SK-N-SH treated with all-trans-retinoic acid at 6 μM for 48 hours (cell line): ENCODE measurements at regions not wholly inside any gene's neighbourhood (a gene's known extent, or its start where the extent isn't known, plus 50 kb on each side); places are given as distances from the start of the nearest gene placed in this dataset.
"Not testable (repeated sequence)": the region's sequence is repeated elsewhere in the genome, so short reads cannot be mapped to it uniquely, and the experiment has no call there.

ENCODE experiments used
- ATAC-seq: fragments of 200-7000 bp; cut with Tn5 transposase; 3 replicates; pipeline ENCODE4 v1.9.1; 2020; ENCODE audit warnings: mild to moderate bottlenecking, moderate library complexity
- ARNTL ChIP-seq: fragments of 450-650 bp; formaldehyde crosslinking; IDR thresholded peaks from 2 replicates; pipeline ENCODE4 v1.5.0; 2020; ENCODE audit warnings: low read depth, mild to moderate bottlenecking, moderate library complexity, borderline replicate concordance
- BACH2 ChIP-seq: fragments of 250-450 bp; sonication (Bioruptor Pico); IDR thresholded peaks from 2 replicates; pipeline ENCODE4 v1.9.0; 2021; ENCODE audit warnings: mild to moderate bottlenecking, borderline replicate concordance
- CSDC2 ChIP-seq: fragments of 250-450 bp; sonication (Bioruptor Pico); IDR thresholded peaks from 2 replicates; pipeline ENCODE4 v1.5.0; 2020; ENCODE audit warnings: mild to moderate bottlenecking, moderate library complexity
- GLIS3 ChIP-seq: fragments of 250-450 bp; sonication (Bioruptor Pico); IDR thresholded peaks from 2 replicates; pipeline ENCODE4 v1.5.0; 2020; ENCODE audit warnings: mild to moderate bottlenecking, moderate library complexity
- PPARA ChIP-seq: fragments of 250-450 bp; sonication (Bioruptor Pico); IDR thresholded peaks from 2 replicates; pipeline ENCODE4 v1.5.0; 2020; ENCODE audit warnings: mild to moderate bottlenecking, borderline replicate concordance
- RARB ChIP-seq: fragments of 250-450 bp; sonication (Bioruptor Pico); IDR thresholded peaks from 2 replicates; pipeline ENCODE4 v1.8.0; 2021; ENCODE audit warnings: mild to moderate bottlenecking, moderate library complexity
- TCF4 ChIP-seq: fragments of 250-450 bp; sonication (Bioruptor Pico); IDR thresholded peaks from 2 replicates; pipeline ENCODE4 v1.8.0; 2021; ENCODE audit warnings: mild to moderate bottlenecking, moderate library complexity, borderline replicate concordance
- TOX ChIP-seq: fragments of 250-450 bp; sonication (Bioruptor Pico); IDR thresholded peaks from 2 replicates; pipeline ENCODE4 v1.8.0; 2021; ENCODE audit warnings: mild to moderate bottlenecking, moderate library complexity, borderline replicate concordance
- ZC3H10 ChIP-seq: fragments of 250-450 bp; sonication (Bioruptor Pico); IDR thresholded peaks from 2 replicates; pipeline ENCODE4 v1.5.1; 2021; ENCODE audit warnings: mild to moderate bottlenecking, moderate library complexity
- ZFP3 ChIP-seq: fragments of 250-450 bp; sonication (Bioruptor Pico); IDR thresholded peaks from 2 replicates; pipeline ENCODE4 v1.5.0; 2020; ENCODE audit warnings: mild to moderate bottlenecking, moderate library complexity
- ZFP30 ChIP-seq: fragments of 450-650 bp; formaldehyde crosslinking; IDR thresholded peaks from 2 replicates; pipeline ENCODE4 v1.5.0; 2022; ENCODE audit warnings: mild to moderate bottlenecking, moderate library complexity
- ZNF565 ChIP-seq: fragments of 450-650 bp; formaldehyde crosslinking; conservative IDR thresholded peaks from 2 replicates; pipeline ENCODE4 v1.5.0; 2020; ENCODE audit warnings: low read depth, mild to moderate bottlenecking, moderate library complexity
- ZNF70 ChIP-seq: fragments of 450-650 bp; formaldehyde crosslinking; IDR thresholded peaks from 2 replicates; pipeline ENCODE4 v1.5.0; 2020; ENCODE audit warnings: mild to moderate bottlenecking, moderate library complexity
- ZNF8 ChIP-seq: fragments of 450-650 bp; formaldehyde crosslinking; IDR thresholded peaks from 2 replicates; pipeline ENCODE4 v1.5.0; 2020; ENCODE audit warnings: mild to moderate bottlenecking, moderate library complexity
- TF ChIP-seq, protein P1 (sequence below): fragments of 250-450 bp; sonication (Bioruptor Pico); IDR thresholded peaks from 2 replicates; pipeline ENCODE4 v1.8.0; 2020; ENCODE audit warnings: mild to moderate bottlenecking, moderate library complexity, borderline replicate concordance
- TF ChIP-seq, protein P2 (sequence below): fragments of 250-450 bp; sonication (Bioruptor Pico); IDR thresholded peaks from 2 replicates; pipeline ENCODE4 v1.5.1; 2021; ENCODE audit warnings: mild to moderate bottlenecking, moderate library complexity
- TF ChIP-seq, protein P3 (sequence below): fragments of 250-450 bp; sonication (Bioruptor Pico); IDR thresholded peaks from 2 replicates; pipeline ENCODE4 v1.8.0; 2021; ENCODE audit warnings: low read depth, mild to moderate bottlenecking, moderate library complexity, borderline replicate concordance
- TF ChIP-seq, protein P4 (sequence below): fragments of 250-450 bp; sonication (Bioruptor Pico); IDR thresholded peaks from 2 replicates; pipeline ENCODE4 v1.5.0; 2020; ENCODE audit warnings: mild to moderate bottlenecking, moderate library complexity
- TF ChIP-seq, protein P5 (sequence below): fragments of 250-450 bp; sonication (Bioruptor Pico); IDR thresholded peaks from 2 replicates; pipeline ENCODE4 v1.5.1; 2020; ENCODE audit warnings: low read depth, mild to moderate bottlenecking, moderate library complexity

DNA sequence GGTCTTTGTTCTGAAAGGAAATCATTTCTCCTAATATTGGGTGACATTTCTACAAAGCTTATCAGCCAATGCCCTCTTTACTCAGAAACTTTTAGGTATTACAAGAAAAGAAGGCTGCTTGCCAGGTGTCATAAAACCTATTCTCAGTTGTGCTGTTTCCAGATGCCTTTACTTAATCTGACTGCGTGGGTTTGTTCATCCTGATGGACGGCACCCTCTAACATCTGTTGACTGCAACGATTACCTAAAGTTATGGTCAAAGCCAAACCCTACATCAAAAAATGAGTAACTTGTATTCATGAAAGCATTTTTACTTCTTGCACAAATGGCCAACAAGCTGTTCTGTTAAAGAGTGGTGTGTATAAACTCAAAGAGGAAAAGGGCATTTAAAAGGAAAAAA is 207.7 kb upstream of the PDZRN3 start:
- no peak for ATAC-seq

DNA sequence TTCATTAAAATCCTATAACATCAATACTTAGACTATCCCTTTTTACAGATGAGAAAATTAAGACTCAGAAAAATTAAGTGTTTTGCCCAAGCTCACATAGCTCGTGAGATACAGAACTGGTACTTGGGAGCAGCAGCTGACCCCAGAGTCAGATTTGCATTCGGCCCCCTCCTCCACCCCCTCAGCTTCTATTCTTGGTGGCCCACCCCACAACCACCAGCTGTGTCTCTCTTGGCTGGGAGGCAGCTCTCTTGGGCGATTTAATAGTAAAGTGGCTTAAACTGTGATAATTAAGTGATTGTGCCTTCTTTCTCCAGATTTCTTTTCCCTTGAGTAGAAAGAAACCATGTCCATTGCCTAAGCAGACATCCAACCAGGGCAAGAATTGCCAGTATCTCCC is 203.6 kb upstream of the PDZRN3 start:
- no peak for TF ChIP-seq GLIS3
- TF ChIP-seq, protein P1, sequence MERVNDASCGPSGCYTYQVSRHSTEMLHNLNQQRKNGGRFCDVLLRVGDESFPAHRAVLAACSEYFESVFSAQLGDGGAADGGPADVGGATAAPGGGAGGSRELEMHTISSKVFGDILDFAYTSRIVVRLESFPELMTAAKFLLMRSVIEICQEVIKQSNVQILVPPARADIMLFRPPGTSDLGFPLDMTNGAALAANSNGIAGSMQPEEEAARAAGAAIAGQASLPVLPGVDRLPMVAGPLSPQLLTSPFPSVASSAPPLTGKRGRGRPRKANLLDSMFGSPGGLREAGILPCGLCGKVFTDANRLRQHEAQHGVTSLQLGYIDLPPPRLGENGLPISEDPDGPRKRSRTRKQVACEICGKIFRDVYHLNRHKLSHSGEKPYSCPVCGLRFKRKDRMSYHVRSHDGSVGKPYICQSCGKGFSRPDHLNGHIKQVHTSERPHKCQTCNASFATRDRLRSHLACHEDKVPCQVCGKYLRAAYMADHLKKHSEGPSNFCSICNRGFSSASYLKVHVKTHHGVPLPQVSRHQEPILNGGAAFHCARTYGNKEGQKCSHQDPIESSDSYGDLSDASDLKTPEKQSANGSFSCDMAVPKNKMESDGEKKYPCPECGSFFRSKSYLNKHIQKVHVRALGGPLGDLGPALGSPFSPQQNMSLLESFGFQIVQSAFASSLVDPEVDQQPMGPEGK (CRISPR knock-in tag), result no peak
- no peak for TF ChIP-seq ZFP3 (CRISPR knock-in tag)
- TF ChIP-seq TOX, result no peak
- TF ChIP-seq, protein P2, sequence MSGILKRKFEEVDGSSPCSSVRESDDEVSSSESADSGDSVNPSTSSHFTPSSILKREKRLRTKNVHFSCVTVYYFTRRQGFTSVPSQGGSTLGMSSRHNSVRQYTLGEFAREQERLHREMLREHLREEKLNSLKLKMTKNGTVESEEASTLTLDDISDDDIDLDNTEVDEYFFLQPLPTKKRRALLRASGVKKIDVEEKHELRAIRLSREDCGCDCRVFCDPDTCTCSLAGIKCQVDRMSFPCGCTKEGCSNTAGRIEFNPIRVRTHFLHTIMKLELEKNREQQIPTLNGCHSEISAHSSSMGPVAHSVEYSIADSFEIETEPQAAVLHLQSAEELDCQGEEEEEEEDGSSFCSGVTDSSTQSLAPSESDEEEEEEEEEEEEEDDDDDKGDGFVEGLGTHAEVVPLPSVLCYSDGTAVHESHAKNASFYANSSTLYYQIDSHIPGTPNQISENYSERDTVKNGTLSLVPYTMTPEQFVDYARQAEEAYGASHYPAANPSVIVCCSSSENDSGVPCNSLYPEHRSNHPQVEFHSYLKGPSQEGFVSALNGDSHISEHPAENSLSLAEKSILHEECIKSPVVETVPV (CRISPR knock-in tag), result no peak
- no peak for ATAC-seq

More for the DNA sequence above, 207.7 kb upstream of the PDZRN3 start:
- no peak for TF ChIP-seq RARB (CRISPR knock-in tag)
- no peak for TF ChIP-seq BACH2 (CRISPR knock-in tag)
- no peak for TF ChIP-seq PPARA (CRISPR knock-in tag)
- TF ChIP-seq ZFP3 (CRISPR knock-in tag), result no peak
- no peak for TF ChIP-seq CSDC2
- TF ChIP-seq ZC3H10 (CRISPR knock-in tag), result no peak
- TF ChIP-seq ZNF70 (CRISPR knock-in tag), result no peak
- no peak for TF ChIP-seq ZFP30
- TF ChIP-seq ZNF8, result no peak

DNA sequence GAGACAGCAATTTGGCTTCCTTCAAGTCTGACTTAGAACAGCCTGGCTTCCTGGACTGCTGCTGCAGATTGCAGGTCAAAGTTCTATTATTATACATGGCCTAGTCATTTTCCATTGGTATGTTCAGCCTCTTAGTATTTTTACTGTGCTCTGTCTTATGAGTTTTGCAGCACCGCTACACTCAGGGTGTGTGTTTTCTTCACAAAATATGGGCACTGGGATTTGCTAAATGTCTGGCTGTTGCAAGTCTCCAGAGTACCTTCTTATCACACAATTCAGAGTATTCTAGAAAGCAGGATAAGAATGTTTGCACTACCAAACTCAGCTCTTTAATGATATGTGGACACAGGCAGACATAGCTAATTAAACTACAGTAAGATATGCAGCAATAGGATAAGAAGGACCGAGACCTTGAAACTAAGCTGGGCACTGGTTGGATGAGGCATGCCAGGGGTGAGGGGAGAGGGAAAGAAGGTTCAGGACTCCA is 203.0 kb upstream of the PDZRN3 start:
- ATAC-seq, result no peak
- TF ChIP-seq ZNF565 (CRISPR knock-in tag), result no peak
- TF ChIP-seq, protein P3, sequence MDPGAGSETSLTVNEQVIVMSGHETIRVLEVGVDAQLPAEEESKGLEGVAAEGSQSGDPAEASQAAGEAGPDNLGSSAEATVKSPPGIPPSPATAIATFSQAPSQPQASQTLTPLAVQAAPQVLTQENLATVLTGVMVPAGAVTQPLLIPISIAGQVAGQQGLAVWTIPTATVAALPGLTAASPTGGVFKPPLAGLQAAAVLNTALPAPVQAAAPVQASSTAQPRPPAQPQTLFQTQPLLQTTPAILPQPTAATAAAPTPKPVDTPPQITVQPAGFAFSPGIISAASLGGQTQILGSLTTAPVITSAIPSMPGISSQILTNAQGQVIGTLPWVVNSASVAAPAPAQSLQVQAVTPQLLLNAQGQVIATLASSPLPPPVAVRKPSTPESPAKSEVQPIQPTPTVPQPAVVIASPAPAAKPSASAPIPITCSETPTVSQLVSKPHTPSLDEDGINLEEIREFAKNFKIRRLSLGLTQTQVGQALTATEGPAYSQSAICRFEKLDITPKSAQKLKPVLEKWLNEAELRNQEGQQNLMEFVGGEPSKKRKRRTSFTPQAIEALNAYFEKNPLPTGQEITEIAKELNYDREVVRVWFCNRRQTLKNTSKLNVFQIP, result no peak
- TF ChIP-seq ZFP30, result no peak

DNA sequence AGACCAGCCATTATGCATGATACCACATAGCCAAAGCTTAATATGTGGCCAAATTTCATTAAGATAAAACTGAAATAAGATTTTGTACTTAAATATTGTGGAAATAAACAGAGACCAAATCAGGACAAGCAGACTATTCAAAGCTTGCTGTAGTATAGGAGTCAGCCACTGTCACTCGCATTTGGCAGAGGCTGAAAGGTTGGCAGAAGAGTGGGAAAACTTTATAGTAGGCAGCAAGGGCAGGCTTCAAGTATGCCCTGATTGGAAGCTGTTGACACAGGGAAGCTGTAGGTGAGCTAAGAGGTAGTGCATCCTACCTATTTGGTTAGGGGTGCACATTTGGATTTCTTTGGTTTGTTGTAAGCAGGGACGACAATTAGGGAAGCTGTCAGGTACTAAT is 202.5 kb upstream of the PDZRN3 start:
- TF ChIP-seq ZNF565 (CRISPR knock-in tag) (no peak), ZNF8 (no peak), TCF4 (CRISPR knock-in tag) (no peak), ZNF70 (CRISPR knock-in tag) (no peak), BACH2 (CRISPR knock-in tag) (no peak), ARNTL (CRISPR knock-in tag) (no peak), CSDC2 (no peak), ZFP30 (no peak), TOX (no peak), ZFP3 (CRISPR knock-in tag) (no peak)
- TF ChIP-seq, protein P2 (CRISPR knock-in tag), result no peak
- TF ChIP-seq, protein P3, result no peak
- TF ChIP-seq, protein P4, sequence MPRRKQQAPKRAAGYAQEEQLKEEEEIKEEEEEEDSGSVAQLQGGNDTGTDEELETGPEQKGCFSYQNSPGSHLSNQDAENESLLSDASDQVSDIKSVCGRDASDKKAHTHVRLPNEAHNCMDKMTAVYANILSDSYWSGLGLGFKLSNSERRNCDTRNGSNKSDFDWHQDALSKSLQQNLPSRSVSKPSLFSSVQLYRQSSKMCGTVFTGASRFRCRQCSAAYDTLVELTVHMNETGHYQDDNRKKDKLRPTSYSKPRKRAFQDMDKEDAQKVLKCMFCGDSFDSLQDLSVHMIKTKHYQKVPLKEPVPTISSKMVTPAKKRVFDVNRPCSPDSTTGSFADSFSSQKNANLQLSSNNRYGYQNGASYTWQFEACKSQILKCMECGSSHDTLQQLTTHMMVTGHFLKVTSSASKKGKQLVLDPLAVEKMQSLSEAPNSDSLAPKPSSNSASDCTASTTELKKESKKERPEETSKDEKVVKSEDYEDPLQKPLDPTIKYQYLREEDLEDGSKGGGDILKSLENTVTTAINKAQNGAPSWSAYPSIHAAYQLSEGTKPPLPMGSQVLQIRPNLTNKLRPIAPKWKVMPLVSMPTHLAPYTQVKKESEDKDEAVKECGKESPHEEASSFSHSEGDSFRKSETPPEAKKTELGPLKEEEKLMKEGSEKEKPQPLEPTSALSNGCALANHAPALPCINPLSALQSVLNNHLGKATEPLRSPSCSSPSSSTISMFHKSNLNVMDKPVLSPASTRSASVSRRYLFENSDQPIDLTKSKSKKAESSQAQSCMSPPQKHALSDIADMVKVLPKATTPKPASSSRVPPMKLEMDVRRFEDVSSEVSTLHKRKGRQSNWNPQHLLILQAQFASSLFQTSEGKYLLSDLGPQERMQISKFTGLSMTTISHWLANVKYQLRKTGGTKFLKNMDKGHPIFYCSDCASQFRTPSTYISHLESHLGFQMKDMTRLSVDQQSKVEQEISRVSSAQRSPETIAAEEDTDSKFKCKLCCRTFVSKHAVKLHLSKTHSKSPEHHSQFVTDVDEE (CRISPR knock-in tag), result no peak
- TF ChIP-seq, protein P5, sequence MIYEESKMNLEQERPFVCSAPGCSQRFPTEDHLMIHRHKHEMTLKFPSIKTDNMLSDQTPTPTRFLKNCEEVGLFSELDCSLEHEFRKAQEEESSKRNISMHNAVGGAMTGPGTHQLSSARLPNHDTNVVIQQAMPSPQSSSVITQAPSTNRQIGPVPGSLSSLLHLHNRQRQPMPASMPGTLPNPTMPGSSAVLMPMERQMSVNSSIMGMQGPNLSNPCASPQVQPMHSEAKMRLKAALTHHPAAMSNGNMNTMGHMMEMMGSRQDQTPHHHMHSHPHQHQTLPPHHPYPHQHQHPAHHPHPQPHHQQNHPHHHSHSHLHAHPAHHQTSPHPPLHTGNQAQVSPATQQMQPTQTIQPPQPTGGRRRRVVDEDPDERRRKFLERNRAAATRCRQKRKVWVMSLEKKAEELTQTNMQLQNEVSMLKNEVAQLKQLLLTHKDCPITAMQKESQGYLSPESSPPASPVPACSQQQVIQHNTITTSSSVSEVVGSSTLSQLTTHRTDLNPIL (CRISPR knock-in tag), result no peak
- no peak for ATAC-seq

DNA sequence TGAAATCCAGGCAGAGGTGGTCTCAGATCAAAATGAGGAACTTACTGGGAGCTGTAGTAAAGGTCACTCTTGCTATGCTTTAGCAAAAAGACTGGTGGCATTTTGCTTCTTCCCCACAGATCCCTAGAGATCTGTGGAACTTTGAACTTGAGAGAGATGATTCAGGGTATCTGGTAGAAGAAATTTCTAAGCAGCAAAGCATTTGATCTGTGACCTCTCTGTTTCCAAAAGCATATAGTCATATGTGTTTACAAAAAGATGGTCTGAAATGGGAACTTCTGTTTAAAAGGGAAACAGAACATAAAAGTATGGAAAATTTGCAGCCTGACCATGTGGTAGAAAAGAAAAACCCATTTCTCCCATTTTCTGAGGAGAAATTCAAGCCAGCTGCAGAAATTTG is 196.2 kb upstream of the PDZRN3 start:
- ATAC-seq, result not testable (repeated sequence)
